Activated CD4-positive, alpha-beta T cell treated with anti-CD3 and anti-CD28 coated beads, Interleukin-2, amount 50 U/mL, for 16 hours (primary cell): ENCODE measurements at regions not wholly inside any gene's neighbourhood (a gene's known extent, or its start where the extent isn't known, plus 50 kb on each side); places are given as distances from the start of the nearest gene placed in this dataset.
"Not testable (repeated sequence)": the region's sequence is repeated elsewhere in the genome, so short reads cannot be mapped to it uniquely, and the experiment has no call there.

Source experiments
- DNase-seq: peaks from one replicate; pipeline ENCODE4 v3.0.0-alpha.2; 2020

- DNase-seq: no peak
Measured at GRCh38 chr3:194869482-194870169, 183.9 kb downstream of the FAM43A start.

- no peak for DNase-seq
Measured at GRCh38 chr3:194870394-194871110, 184.9 kb downstream of the FAM43A start.

- DNase-seq: no peak
Measured at GRCh38 chr3:194871143-194871863, 185.6 kb downstream of the FAM43A start.

DNA sequence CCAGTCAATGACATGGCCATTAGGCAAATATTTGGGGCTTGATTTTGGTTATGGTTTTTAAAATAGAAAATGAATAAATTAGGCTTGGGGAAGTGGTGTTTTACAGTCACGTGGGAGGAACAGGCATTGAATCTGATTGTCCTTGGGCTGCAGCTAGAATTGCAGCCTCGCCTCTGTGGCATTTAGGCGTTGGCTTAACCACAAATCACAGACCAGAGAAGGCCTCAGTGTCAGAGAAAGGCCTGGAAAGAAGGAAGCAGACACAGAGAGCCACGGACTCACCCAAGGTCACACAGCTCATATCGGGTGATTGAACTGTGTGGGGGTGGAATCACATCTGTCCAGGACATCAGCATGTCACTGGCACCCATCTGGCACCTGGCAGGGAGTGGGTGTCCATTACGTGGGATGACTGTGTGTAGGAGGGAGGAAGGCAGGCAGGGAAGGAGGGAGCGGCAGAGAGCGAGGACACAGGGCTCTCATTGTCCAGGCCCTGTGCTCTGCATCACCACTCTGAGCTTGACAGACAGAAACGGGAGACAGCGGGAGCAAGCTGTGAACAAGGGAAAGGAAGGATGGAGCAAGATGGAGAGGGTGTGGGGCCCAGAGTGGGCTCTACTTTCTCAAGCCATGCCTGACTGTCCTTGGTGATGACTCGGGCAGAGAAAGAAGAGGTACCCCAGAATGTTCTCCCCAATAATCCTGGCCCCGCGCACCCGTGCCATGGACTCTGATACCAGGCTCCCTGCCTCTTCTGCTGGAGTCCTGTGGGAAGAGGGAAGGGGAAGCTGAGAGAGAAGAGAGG, 186.4 kb downstream of the FAM43A start:
- no peak for DNase-seq

DNA sequence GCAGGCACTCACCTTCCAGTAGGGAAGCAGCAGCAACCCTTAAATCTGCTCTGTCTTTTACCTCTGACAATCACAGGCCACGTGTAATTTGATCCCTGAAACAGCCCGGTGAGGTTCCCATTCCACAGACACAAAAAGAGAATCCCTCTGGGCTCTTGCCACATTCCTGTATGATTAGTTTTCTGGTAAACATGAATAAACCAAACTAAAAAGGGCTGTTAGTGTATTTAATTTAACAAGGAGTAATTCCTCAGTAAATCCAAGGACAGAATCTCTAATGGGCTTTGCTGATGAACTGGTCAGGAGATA, 186.9 kb downstream of the FAM43A start:
- no peak for DNase-seq

DNA sequence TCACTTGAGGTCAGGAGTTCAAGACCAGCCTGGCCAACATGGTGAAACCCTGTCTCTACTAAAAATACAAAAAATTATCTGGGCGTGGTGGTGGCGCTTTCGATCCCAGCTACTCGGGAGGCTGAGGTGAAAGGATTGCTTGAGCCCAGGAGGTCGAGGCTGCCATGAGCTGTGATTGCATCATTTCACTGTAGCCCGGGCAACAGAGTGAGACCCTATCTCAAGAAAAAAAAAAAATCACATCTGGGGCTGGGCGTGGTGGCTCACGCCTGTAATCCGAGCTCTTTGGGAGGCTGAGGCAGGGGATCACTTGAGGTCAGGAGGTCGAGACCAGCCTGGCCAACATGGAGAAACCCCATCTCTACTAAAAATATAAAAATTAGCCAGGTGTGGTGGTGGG, 187.8 kb downstream of the FAM43A start:
- not testable (repeated sequence) for DNase-seq

DNA sequence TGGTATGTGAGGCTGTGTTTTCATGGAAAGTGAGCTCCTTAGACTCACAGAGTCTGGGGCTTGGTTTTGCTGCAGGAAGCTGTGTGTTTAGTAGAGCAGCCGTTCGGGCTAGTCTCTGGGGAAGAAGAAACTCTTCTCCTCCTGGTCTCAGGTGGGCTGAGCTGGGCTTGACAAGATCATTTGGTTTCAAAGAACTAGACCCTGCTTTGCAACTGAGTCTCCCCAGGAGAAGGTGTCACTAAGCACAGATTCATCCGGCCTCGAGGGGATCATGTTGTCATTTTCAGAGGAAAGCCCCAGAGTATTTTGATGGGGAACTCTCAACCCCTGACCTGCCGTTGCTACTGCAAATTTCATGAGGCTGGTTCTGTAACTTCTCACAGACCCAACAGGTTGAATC, 188.5 kb downstream of the FAM43A start:
- no peak for DNase-seq

GRCh38 chr3:194874783-194875182, 189.1 kb downstream of the FAM43A start:
- DNase-seq: no peak

DNA sequence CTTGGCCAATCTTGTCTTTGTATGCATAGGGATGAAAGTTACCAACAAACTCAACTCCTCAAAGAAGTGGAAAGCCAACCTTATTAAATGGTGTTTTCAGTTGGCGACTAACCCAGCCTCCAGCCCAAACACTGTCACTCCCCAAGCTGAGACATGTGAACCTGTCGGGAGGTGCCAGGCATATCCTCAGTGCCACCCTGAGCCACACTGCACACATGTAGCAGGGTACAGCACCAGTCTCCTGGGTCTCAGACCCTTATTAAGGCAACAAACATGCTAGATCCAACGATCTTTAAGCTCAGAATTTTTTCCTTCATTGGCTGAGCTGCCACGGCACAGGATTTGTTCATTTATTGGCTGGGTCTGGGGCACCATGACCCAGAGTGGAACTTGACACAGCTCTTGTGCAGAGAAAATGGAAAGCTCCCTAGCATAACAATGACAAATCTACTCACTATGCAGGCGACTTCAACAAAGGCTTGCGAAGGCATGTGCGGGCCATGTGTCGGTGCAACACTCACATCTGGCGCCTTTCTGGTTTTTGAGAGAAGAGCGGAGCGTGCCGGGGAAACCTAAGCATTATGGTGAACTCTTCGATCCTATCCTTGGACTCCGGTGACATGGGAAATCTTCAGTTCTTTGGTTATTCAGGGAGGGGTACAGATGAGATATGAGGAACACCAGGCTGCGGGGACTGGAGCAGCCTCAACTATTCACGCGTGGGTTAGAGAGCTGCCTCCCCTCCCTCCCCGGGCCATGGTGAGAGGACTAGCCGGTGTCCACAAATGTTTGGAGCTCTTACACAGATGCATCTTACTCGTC, 190.1 kb downstream of the FAM43A start:
- no peak for DNase-seq

DNA sequence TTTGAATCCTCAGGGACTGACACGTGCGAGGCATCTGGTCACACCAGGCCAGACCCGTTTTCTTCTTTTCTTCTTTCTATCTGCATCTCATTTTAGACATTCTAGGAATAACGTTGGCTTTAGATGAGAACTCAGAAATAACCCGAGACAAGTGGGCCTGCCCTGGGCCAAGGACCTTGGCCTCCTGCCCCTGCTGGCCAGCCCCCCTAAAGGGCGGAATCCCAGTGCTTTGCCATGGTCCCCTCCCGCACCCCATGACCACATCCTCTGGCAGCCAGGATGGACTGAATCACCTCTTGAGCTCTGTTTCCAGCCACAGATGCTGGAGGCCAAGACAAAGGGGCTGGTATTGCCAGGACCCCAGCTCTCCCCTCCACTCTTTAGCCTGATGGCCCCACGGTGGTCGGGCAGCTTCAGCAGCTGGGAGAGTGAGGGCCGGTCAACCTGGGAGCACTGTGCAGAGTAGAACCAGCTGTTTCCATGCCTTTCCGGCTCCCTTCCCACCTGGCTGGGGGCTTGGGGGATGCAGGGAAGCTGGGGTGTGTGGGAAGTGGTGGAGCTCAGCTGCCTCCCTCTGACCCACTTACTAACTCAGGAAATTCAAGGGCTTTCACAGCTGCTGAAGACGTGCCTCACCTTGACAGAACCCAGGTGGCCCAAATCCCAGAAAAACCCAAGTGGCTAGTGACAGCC, 190.9 kb downstream of the FAM43A start:
- DNase-seq: no peak

- no peak for DNase-seq
Measured at GRCh38 chr3:194877291-194878119, 191.8 kb downstream of the FAM43A start.

DNA sequence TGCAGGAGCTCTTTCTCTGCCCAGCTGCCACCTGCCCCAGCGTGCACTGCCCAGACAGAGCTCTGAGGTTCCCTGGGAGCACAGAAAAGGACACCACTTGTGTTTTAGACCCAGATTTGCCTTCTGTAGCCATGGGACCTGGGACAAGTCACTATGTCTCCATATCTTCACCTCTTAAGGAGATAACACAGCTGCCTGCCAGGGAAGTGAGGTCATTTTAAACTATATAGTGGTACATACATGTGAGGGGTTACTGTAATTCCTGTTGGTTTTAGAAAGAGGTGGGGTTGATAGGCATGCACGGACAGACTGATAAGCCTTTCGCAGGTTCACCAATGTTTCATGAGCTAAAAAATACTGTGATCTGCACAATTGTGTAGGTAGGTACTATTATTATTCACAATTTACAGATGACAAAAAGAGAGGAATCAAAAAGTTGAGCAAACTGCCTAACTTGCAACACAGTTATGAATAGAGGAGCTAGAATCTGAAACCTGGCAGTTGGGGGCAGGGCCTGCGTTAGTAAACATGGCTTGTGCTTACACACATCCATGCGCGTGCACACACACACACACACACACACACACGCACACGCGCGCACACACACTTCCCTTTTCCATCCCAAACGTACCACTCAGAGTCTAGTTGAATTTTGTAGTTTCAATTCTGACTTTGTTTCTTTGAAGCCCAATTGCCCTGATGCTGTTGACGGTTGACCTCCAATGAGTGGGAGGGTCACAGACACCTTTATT, 193.6 kb downstream of the FAM43A start:
- no peak for DNase-seq

DNA sequence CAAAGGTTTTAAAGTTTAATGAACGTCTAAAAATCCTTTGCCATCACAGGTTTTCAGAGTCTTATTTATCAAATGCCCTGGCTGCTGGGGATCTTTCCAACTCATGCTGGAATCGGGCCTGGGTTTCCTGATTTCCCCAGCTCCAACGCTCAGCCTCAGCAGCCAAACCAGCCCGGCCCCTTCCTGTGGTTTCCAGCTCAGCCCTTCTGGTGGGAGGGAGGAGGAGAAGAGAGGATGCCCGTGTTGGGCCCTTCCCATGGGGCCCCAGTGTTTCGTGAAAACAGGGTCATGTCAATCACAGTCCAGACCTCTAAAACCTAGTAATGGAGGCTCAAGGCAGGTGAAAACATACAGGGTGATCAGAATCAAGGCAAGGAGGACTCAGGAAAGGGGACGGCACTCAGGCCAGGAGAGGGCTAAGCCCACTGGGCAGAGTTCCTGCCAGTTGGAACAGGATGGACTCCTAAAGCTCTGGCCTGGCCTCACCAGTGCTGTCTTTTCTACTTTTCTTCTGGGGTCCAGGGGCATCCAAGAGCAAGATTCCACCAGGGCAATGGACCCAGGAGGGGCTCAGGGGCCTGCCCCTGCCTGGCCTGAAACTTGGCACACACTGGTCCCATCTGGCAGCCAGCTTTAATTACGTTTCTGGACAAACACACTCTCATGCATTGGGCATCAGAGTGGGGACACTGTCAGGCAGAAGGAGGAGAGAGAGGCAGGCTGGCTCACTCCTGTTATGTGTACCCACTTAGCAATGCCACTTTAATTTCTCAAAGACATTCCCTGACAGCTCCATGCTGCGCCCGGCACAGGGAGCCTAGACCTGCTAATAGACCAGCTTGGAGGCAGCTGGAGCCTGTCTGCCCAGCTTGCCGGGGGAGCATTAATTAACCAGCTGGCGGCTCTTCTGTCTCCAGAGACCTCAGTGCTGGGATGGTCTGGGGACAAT, 194.6 kb downstream of the FAM43A start:
- no peak for DNase-seq

DNA sequence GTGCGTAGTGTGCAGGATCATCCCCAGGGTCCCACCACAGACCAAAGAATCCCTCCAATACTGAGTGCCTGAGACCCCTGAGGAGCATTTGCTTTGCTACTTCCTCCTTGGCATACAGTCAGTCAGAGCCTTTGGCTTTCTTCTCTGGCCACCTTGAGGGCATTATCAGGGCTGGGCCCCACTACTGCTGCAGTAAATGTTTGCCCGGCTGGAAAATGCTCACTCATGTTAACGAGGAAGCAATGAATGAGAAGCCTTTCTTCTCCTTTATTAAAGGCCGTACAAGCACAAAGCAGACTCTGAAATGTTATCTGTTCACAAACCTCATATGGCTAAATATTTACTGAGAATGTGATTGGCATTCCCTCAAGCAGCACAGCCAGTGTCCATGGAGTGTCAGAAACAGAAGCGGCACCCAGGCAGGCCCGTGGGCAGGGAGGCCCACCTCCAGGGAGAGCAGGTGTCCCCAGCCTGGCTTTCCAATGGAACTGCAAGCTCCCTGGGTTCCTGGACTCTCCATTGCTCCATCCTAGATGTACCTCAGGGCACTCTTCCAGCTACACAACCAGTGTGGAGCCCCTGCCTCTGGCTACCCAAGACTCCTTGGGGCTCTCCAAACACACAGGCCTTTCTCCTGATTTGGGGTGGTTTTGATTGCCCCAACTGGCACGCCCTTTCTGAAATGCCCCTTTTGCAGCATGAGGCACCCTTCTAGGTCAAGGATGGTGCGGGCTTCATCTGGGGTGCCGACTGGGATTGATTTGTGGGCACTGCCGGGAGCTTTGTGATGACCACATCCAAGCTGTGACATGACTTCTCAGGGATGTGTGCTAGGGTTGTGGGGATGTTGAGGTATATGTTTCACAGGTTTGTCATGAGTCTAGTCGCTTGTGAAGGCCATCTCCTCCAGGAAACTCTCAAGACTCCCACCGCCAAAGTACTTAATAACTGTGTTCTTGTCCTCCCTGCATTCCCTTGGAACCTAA, 195.6 kb downstream of the FAM43A start:
- DNase-seq: no peak

- DNase-seq: no peak
Measured at GRCh38 chr3:194884649-194885315, 199.1 kb downstream of the FAM43A start.

- DNase-seq: no peak
Measured at GRCh38 chr3:194885766-194886165, 200.1 kb downstream of the FAM43A start.

GRCh38 chr3:194886836-194887235, 201.2 kb downstream of the FAM43A start:
- no peak for DNase-seq
